ENCODE measurements at regions not wholly inside any gene's neighbourhood (a gene's known extent, or its start where the extent isn't known, plus 50 kb on each side); places are given as distances from the start of the nearest gene placed in this dataset.

DNA sequence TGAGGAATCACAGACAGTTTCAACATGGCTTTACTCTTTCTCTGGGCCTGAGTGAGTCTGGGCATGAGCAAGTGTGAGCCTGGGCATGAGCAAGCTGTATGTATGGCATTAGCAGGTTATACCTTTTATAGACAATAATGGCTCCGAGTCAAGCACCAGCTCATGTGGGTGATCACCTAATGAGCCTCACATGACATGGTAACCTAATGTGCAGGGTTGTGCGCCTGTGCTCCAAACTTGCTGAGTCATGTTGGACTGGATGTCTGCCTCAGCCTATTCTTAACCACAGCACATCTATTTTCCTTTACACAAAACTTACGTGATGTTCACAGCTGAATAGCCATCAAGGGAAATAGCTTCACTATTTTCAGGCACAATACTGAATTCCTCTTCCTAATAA is 236.2 kb upstream of the NRIP1 start:
- H2BK120ac ChIP-seq (ENCODE audit: low read depth, low read length), result no peak overlapping the region
- no peak overlapping the region for H3K9ac ChIP-seq (ENCODE audit: low read depth, low read length, poor library complexity)
- H3K27me3 ChIP-seq (ENCODE audit: control insufficient read depth in 3 of 3, insufficient read depth in 3 of 3, low read depth in 1 of 3, low read length in 3 of 3), result no peaks in the 10 kb centered on the region
- H2BK15ac ChIP-seq (ENCODE audit: low read length), result no peak overlapping the region
- no peak overlapping the region for H4K91ac ChIP-seq (ENCODE audit: low read depth, low read length, poor library complexity)
- H2AK5ac ChIP-seq (ENCODE audit: low read depth, low read length), result no peak overlapping the region
- no peak overlapping the region for H3K4me3 ChIP-seq (ENCODE audit: low read length in 2 of 2)
- H3K27ac ChIP-seq (replicated peaks; ENCODE audit: low read length), result no peak overlapping the region
- H2BK12ac ChIP-seq (ENCODE audit: low read length), result no peak overlapping the region
- H3K79me1 ChIP-seq (ENCODE audit: low read depth, low read length), result no peaks in the 10 kb centered on the region
- peaks cover 3 to 4% of the 10 kb centered on the region in 2 donors for H3K4me1 ChIP-seq (ENCODE audit: control insufficient read depth in 2 of 2, insufficient read depth in 1 of 2, low read depth in 1 of 2, low read length in 2 of 2)
- H3K4ac ChIP-seq (ENCODE audit: low read length), result no peak overlapping the region
- H2AFZ ChIP-seq (ENCODE audit: low read length), result no peak overlapping the region
- no peak overlapping the region for H3K18ac ChIP-seq (ENCODE audit: low read length)
- no peak overlapping the region for H3K4me2 ChIP-seq (ENCODE audit: insufficient read depth, low read length, poor library complexity, severe bottlenecking)
- peaks cover 8 to 35% of the 10 kb centered on the region in 2 donors for H3K9me3 ChIP-seq (replicated peaks in 1 of 2; ENCODE audit: control insufficient read depth in 2 of 2, insufficient read depth in 1 of 2, low read depth in 1 of 2, low read length in 2 of 2)
- DNase-seq (ENCODE audit: low spot score), result peak; percentile 15
- no CpG with 5 or more reads among the region's 3 CpGs for WGBS, 2 donors (ENCODE audit: extremely low coverage in 2 of 2, insufficient read length in 2 of 2, insufficient replicate concordance in 1 of 2)
- H2BK5ac ChIP-seq (ENCODE audit: low read length), result no peak overlapping the region
- no peak overlapping the region for H4K8ac ChIP-seq (ENCODE audit: low read depth, low read length)
- no peaks in the 10 kb centered on the region for H3K36me3 ChIP-seq (replicated peaks in 1 of 2; ENCODE audit: control insufficient read depth in 2 of 2, insufficient read depth in 2 of 2, low read length in 2 of 2)
- H3K14ac ChIP-seq (ENCODE audit: low read length), result no peak overlapping the region
- H3K23ac ChIP-seq (ENCODE audit: low read depth, low read length, poor library complexity), result no peak overlapping the region

GRCh38 chr21:15301736-15302135 is 236.9 kb upstream of the NRIP1 start:
- WGBS, 2 donors (ENCODE audit: extremely low coverage in 2 of 2, insufficient read length in 2 of 2, insufficient replicate concordance in 1 of 2), result no CpG with 5 or more reads among the region's 2 CpGs

GRCh38 chr21:15306271-15306670 is 241.5 kb upstream of the NRIP1 start:
- Histone ChIP-seq H2AK5ac (ENCODE audit: low read depth, low read length) (no peak overlapping the region), H4K91ac (ENCODE audit: low read depth, low read length, poor library complexity) (no peak overlapping the region), H3K4me2 (ENCODE audit: insufficient read depth, low read length, poor library complexity, severe bottlenecking) (no peak overlapping the region), H3K14ac (ENCODE audit: low read length) (no peak overlapping the region), H2BK12ac (ENCODE audit: low read length) (no peak overlapping the region), H3K18ac (ENCODE audit: low read length) (no peak overlapping the region), H2BK5ac (ENCODE audit: low read length) (no peak overlapping the region), H2AFZ (ENCODE audit: low read length) (no peak overlapping the region), H3K23ac (ENCODE audit: low read depth, low read length, poor library complexity) (no peak overlapping the region), H3K4ac (ENCODE audit: low read length) (no peak overlapping the region), H3K9me3 (replicated peaks in 1 of 2; ENCODE audit: control insufficient read depth in 2 of 2, insufficient read depth in 1 of 2, low read depth in 1 of 2, low read length in 2 of 2) (peaks cover 4 to 14% of the 10 kb centered on the region in 2 donors), H4K8ac (ENCODE audit: low read depth, low read length) (no peak overlapping the region), H3K4me3 (ENCODE audit: low read length in 2 of 2) (no peak overlapping the region), H3K4me1 (ENCODE audit: control insufficient read depth in 2 of 2, insufficient read depth in 1 of 2, low read depth in 1 of 2, low read length in 2 of 2) (peaks cover 3 to 4% of the 10 kb centered on the region in 2 donors), H3K27ac (replicated peaks; ENCODE audit: low read length) (no peak overlapping the region), H3K9ac (ENCODE audit: low read depth, low read length, poor library complexity) (no peak overlapping the region), H3K27me3 (ENCODE audit: control insufficient read depth in 3 of 3, insufficient read depth in 3 of 3, low read depth in 1 of 3, low read length in 3 of 3) (no peaks in the 10 kb centered on the region), H3K79me1 (ENCODE audit: low read depth, low read length) (no peaks in the 10 kb centered on the region), H2BK120ac (ENCODE audit: low read depth, low read length) (no peak overlapping the region), H3K36me3 (replicated peaks in 1 of 2; ENCODE audit: control insufficient read depth in 2 of 2, insufficient read depth in 2 of 2, low read length in 2 of 2) (no peaks in the 10 kb centered on the region), H2BK15ac (ENCODE audit: low read length) (no peak overlapping the region)
- no peak for DNase-seq (ENCODE audit: low spot score)
- no CpG with 5 or more reads among the region's 2 CpGs for WGBS, 2 donors (ENCODE audit: extremely low coverage in 2 of 2, insufficient read length in 2 of 2, insufficient replicate concordance in 1 of 2)

More at GRCh38 chr21:15301736-15302135, 236.9 kb upstream of the NRIP1 start:
- H4K8ac ChIP-seq (ENCODE audit: low read depth, low read length), result no peak overlapping the region
- no peak overlapping the region for H3K4me2 ChIP-seq (ENCODE audit: insufficient read depth, low read length, poor library complexity, severe bottlenecking)
- H3K9ac ChIP-seq (ENCODE audit: low read depth, low read length, poor library complexity), result no peak overlapping the region
- H3K79me1 ChIP-seq (ENCODE audit: low read depth, low read length), result no peaks in the 10 kb centered on the region
- no peak overlapping the region for H2AK5ac ChIP-seq (ENCODE audit: low read depth, low read length)
- H3K4ac ChIP-seq (ENCODE audit: low read length), result no peak overlapping the region
- no peak overlapping the region for H3K23ac ChIP-seq (ENCODE audit: low read depth, low read length, poor library complexity)
- no peak overlapping the region for H3K27ac ChIP-seq (replicated peaks; ENCODE audit: low read length)
- H2BK5ac ChIP-seq (ENCODE audit: low read length), result no peak overlapping the region
- H3K4me1 ChIP-seq (ENCODE audit: control insufficient read depth in 2 of 2, insufficient read depth in 1 of 2, low read depth in 1 of 2, low read length in 2 of 2), result peaks cover 3 to 4% of the 10 kb centered on the region in 2 donors
- no peak overlapping the region for H3K4me3 ChIP-seq (ENCODE audit: low read length in 2 of 2)
- no peak overlapping the region for H3K18ac ChIP-seq (ENCODE audit: low read length)
- H3K36me3 ChIP-seq (replicated peaks in 1 of 2; ENCODE audit: control insufficient read depth in 2 of 2, insufficient read depth in 2 of 2, low read length in 2 of 2), result no peaks in the 10 kb centered on the region
- no peak for DNase-seq (ENCODE audit: low spot score)
- no peak overlapping the region for H2BK120ac ChIP-seq (ENCODE audit: low read depth, low read length)
- no peaks in the 10 kb centered on the region for H3K27me3 ChIP-seq (ENCODE audit: control insufficient read depth in 3 of 3, insufficient read depth in 3 of 3, low read depth in 1 of 3, low read length in 3 of 3)
- H3K9me3 ChIP-seq (replicated peaks in 1 of 2; ENCODE audit: control insufficient read depth in 2 of 2, insufficient read depth in 1 of 2, low read depth in 1 of 2, low read length in 2 of 2), result peaks cover 8 to 35% of the 10 kb centered on the region in 2 donors
- no peak overlapping the region for H4K91ac ChIP-seq (ENCODE audit: low read depth, low read length, poor library complexity)
- no peak overlapping the region for H2BK15ac ChIP-seq (ENCODE audit: low read length)
- H3K14ac ChIP-seq (ENCODE audit: low read length), result no peak overlapping the region
- H2BK12ac ChIP-seq (ENCODE audit: low read length), result no peak overlapping the region
- peak overlapping the region; percentile 73 for H2AFZ ChIP-seq (ENCODE audit: low read length)

DNA sequence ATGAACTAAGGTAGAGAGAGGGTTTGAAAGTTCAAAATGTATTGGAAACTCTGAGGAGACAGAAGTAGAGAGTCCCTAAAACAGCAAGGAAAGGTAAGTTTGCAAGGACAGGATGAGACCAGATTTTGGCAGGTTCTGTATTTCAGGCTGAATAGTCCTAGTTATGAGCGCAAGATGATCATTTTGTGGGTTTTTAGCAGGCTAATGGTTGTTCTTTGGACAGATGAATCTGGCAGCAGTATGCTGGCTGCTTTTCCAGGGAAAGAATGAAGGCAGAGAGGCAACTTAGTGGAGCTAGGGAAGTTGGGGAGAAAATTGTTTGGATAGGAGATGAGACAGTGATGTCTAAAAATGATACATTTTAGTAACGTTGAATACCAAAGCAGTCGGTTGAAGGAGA is 243.5 kb upstream of the NRIP1 start:
- H3K14ac ChIP-seq (ENCODE audit: low read length), result no peak overlapping the region
- peaks cover 3 to 4% of the 10 kb centered on the region in 2 donors for H3K4me1 ChIP-seq (ENCODE audit: control insufficient read depth in 2 of 2, insufficient read depth in 1 of 2, low read depth in 1 of 2, low read length in 2 of 2)
- H2BK5ac ChIP-seq (ENCODE audit: low read length), result no peak overlapping the region
- no peak overlapping the region for H3K4ac ChIP-seq (ENCODE audit: low read length)
- H3K27me3 ChIP-seq (ENCODE audit: control insufficient read depth in 3 of 3, insufficient read depth in 3 of 3, low read depth in 1 of 3, low read length in 3 of 3), result no peaks in the 10 kb centered on the region
- no peak overlapping the region for H3K27ac ChIP-seq (replicated peaks; ENCODE audit: low read length)
- no peak overlapping the region for H3K4me2 ChIP-seq (ENCODE audit: insufficient read depth, low read length, poor library complexity, severe bottlenecking)
- no peak for DNase-seq (ENCODE audit: low spot score)
- no peak overlapping the region for H2BK12ac ChIP-seq (ENCODE audit: low read length)
- H2AK5ac ChIP-seq (ENCODE audit: low read depth, low read length), result no peak overlapping the region
- peaks cover 0 to 4% of the 10 kb centered on the region in 2 donors for H3K9me3 ChIP-seq (replicated peaks in 1 of 2; ENCODE audit: control insufficient read depth in 2 of 2, insufficient read depth in 1 of 2, low read depth in 1 of 2, low read length in 2 of 2)
- no peak overlapping the region for H3K9ac ChIP-seq (ENCODE audit: low read depth, low read length, poor library complexity)
- no peak overlapping the region for H3K4me3 ChIP-seq (ENCODE audit: low read length in 2 of 2)
- WGBS, 2 donors (ENCODE audit: extremely low coverage in 2 of 2, insufficient read length in 2 of 2, insufficient replicate concordance in 1 of 2), result 100% methylated on average over 1 of the region's 3 CpGs; no CpG with 5 or more reads in 1 of the 2 donors
- H2BK120ac ChIP-seq (ENCODE audit: low read depth, low read length), result no peak overlapping the region
- H3K23ac ChIP-seq (ENCODE audit: low read depth, low read length, poor library complexity), result no peak overlapping the region
- no peak overlapping the region for H4K91ac ChIP-seq (ENCODE audit: low read depth, low read length, poor library complexity)
- H3K36me3 ChIP-seq (replicated peaks in 1 of 2; ENCODE audit: control insufficient read depth in 2 of 2, insufficient read depth in 2 of 2, low read length in 2 of 2), result no peaks in the 10 kb centered on the region
- no peak overlapping the region for H2BK15ac ChIP-seq (ENCODE audit: low read length)
- no peaks in the 10 kb centered on the region for H3K79me1 ChIP-seq (ENCODE audit: low read depth, low read length)
- H4K8ac ChIP-seq (ENCODE audit: low read depth, low read length), result no peak overlapping the region
- no peak overlapping the region for H3K18ac ChIP-seq (ENCODE audit: low read length)
- peak overlapping the region; percentile 15 for H2AFZ ChIP-seq (ENCODE audit: low read length)
